Lower leg skin (tissue), 3 donors: ENCODE measurements at regions not wholly inside any gene's neighbourhood (a gene's known extent, or its start where the extent isn't known, plus 50 kb on each side); places are given as distances from the start of the nearest gene placed in this dataset.

Source experiments
- CTCF ChIP-seq, 3 donors: fragments of 450-650 bp; IDR thresholded peaks; one replicate each; pipeline ENCODE4 v1.5.1; 2016; ENCODE audit warnings: antibody characterized with exemption in 3 of 3, mild to moderate bottlenecking in 3 of 3, moderate library complexity in 2 of 3
- POLR2A ChIP-seq, 2 donors: fragments of 450-650 bp; IDR thresholded peaks; one replicate each; pipeline ENCODE4 v1.6.1; 2016 to 2017; ENCODE audit warnings: antibody characterized with exemption in 2 of 2, mild to moderate bottlenecking in 1 of 2, moderate library complexity in 1 of 2

GRCh38 chr5:26323794-26324193 is 714.6 kb downstream of the CDH9 start:
- TF ChIP-seq CTCF (IDR thresholded peaks at IDR 0.05) (no peak), POLR2A (IDR thresholded peaks at IDR 0.05) (no peak)
